ENCODE measurements at regions not wholly inside any gene's neighbourhood (a gene's known extent, or its start where the extent isn't known, plus 50 kb on each side); places are given as distances from the start of the nearest gene placed in this dataset.
"Not testable (repeated sequence)": the region's sequence is repeated elsewhere in the genome, so short reads cannot be mapped to it uniquely, and the experiment has no call there.

GRCh38 chr3:150357923-150358607 is 50.0 kb upstream of the TSC22D2 start:
- no peak for DNase-seq

GRCh38 chr3:150357140-150357539 is 51.0 kb upstream of the TSC22D2 start:
- DNase-seq = no peak

GRCh38 chr3:150355574-150355973 is 52.5 kb upstream of the TSC22D2 start:
- DNase-seq = no peak

- no peak for DNase-seq
Measured at GRCh38 chr3:150352931-150353330, 55.2 kb upstream of the TSC22D2 start.

- DNase-seq = no peak
Measured at GRCh38 chr3:150351398-150351797, 56.7 kb upstream of the TSC22D2 start.

- no peak for DNase-seq
Measured at GRCh38 chr3:150349314-150350097, 58.6 kb upstream of the TSC22D2 start.

- DNase-seq = no peak
Measured at GRCh38 chr3:150348500-150348899, 59.6 kb upstream of the TSC22D2 start.

- DNase-seq = no peak
Measured at GRCh38 chr3:150346981-150347863, 60.9 kb upstream of the TSC22D2 start.

- no peak for DNase-seq
Measured at GRCh38 chr3:150346266-150346665, 61.8 kb upstream of the TSC22D2 start.

- DNase-seq = no peak
Measured at GRCh38 chr3:150345021-150345538, 63.0 kb upstream of the TSC22D2 start.

GRCh38 chr3:150344079-150344759 is 63.9 kb upstream of the TSC22D2 start:
- DNase-seq = no peak

GRCh38 chr3:150342896-150343467 is 65.1 kb upstream of the TSC22D2 start:
- DNase-seq = no peak

GRCh38 chr3:150341891-150342290 is 66.2 kb upstream of the TSC22D2 start:
- no peak for DNase-seq

GRCh38 chr3:150336363-150336762 is 71.7 kb upstream of the TSC22D2 start:
- not testable (repeated sequence) for DNase-seq

GRCh38 chr3:150335631-150336030 is 72.5 kb upstream of the TSC22D2 start:
- no peak for DNase-seq

GRCh38 chr3:150334974-150335373 is 73.1 kb upstream of the TSC22D2 start:
- no peak for DNase-seq

GRCh38 chr3:150333477-150333876 is 74.6 kb upstream of the TSC22D2 start:
- no peak for DNase-seq

GRCh38 chr3:150331978-150332568 is 76.0 kb upstream of the TSC22D2 start:
- DNase-seq = no peak

- DNase-seq = no peak
Measured at GRCh38 chr3:150330872-150331271, 77.2 kb upstream of the TSC22D2 start.

GRCh38 chr3:150330174-150330573 is 77.9 kb upstream of the TSC22D2 start:
- DNase-seq = no peak

- DNase-seq = no peak
Measured at GRCh38 chr3:150329408-150329807, 78.7 kb upstream of the TSC22D2 start.

GRCh38 chr3:150328654-150329040 is 79.5 kb upstream of the TSC22D2 start:
- DNase-seq = no peak
